ENCODE measurements at regions not wholly inside any gene's neighbourhood (a gene's known extent, or its start where the extent isn't known, plus 50 kb on each side); places are given as distances from the start of the nearest gene placed in this dataset.

GRCh38 chr3:30372837-30373236 is 233.6 kb upstream of the TGFBR2 start:
- no peak for DNase-seq

GRCh38 chr3:30384546-30385072 is 221.8 kb upstream of the TGFBR2 start:
- DNase-seq: no peak

- no peak for DNase-seq
These were observed 213.3 kb upstream of the TGFBR2 start for GRCh38 chr3:30393079-30393478.

GRCh38 chr3:30397030-30397429 is 209.4 kb upstream of the TGFBR2 start:
- no peak for DNase-seq

- no peak for DNase-seq
These were observed 206.8 kb upstream of the TGFBR2 start for GRCh38 chr3:30399394-30400181.

GRCh38 chr3:30400926-30401325 is 205.5 kb upstream of the TGFBR2 start:
- DNase-seq: no peak

- no peak for DNase-seq
These were observed 204.4 kb upstream of the TGFBR2 start for GRCh38 chr3:30401971-30402370.

- DNase-seq: no peak
These were observed 198.8 kb upstream of the TGFBR2 start for GRCh38 chr3:30407651-30408050.

- no peak for DNase-seq
These were observed 198.3 kb upstream of the TGFBR2 start for GRCh38 chr3:30408105-30408557.

GRCh38 chr3:30418443-30418842 is 188.0 kb upstream of the TGFBR2 start:
- no peak for DNase-seq

GRCh38 chr3:30421266-30421665 is 185.1 kb upstream of the TGFBR2 start:
- no peak for DNase-seq

- DNase-seq: no peak
These were observed 180.0 kb upstream of the TGFBR2 start for GRCh38 chr3:30426293-30426993.

- no peak for DNase-seq
These were observed 178.2 kb upstream of the TGFBR2 start for GRCh38 chr3:30428251-30428650.

- no peak for DNase-seq
These were observed 170.5 kb upstream of the TGFBR2 start for GRCh38 chr3:30435861-30436331.

- no peak for DNase-seq
These were observed 169.2 kb upstream of the TGFBR2 start for GRCh38 chr3:30437171-30437601.

- no peak for DNase-seq
These were observed 168.3 kb upstream of the TGFBR2 start for GRCh38 chr3:30438126-30438525.

- DNase-seq: no peak
These were observed 166.8 kb upstream of the TGFBR2 start for GRCh38 chr3:30439451-30440053.

- no peak for DNase-seq
These were observed 166.2 kb upstream of the TGFBR2 start for GRCh38 chr3:30440147-30440604.

GRCh38 chr3:30440880-30441279 is 165.5 kb upstream of the TGFBR2 start:
- no peak for DNase-seq

GRCh38 chr3:30443756-30444673 is 162.4 kb upstream of the TGFBR2 start:
- DNase-seq: no peak

- no peak for DNase-seq
These were observed 157.7 kb upstream of the TGFBR2 start for GRCh38 chr3:30448450-30449289.
